Common myeloid progenitor, CD34-positive (primary cell): ENCODE measurements at regions not wholly inside any gene's neighbourhood (a gene's known extent, or its start where the extent isn't known, plus 50 kb on each side); places are given as distances from the start of the nearest gene placed in this dataset.

ENCODE experiments used
- CTCF ChIA-PET: fragments of 350-600 bp; sonication (Branson Sonifier 250); formaldehyde crosslinking; loops from one replicate; lab custom pipeline; 2021; ENCODE audit warnings: antibody characterized with exemption; lab: Charles Lee
- POLR2A ChIA-PET: fragments of 350-600 bp; sonication (Branson Sonifier 250); formaldehyde crosslinking; loops from one replicate; lab custom pipeline; 2021; ENCODE audit warnings: antibody characterized with exemption; lab: Charles Lee
- DNase-seq, 3 donors: peaks; one replicate each; pipeline versions ENCODE4 v3.0.0 to v3.0.0-alpha.2; 2013
- H3K27ac ChIP-seq, 2 experiments: 1 replicate in 1 of 2; 2 replicates in 1 of 2; pipeline ENCODE4 v1.7.0; 2013; ENCODE audit warnings: inconsistent platforms in 2 of 2, low read length in 2 of 2, mild to moderate bottlenecking in 2 of 2, low read depth in 1 of 2, moderate library complexity in 1 of 2; ENCODE audit not compliant: severe bottlenecking in 2 of 2, insufficient read depth in 1 of 2, poor library complexity in 1 of 2
- H3K27me3 ChIP-seq, 5 experiments: replicated peaks in 2 of 5; 1 replicate in 3 of 5; 2 replicates in 2 of 5; pipeline versions ENCODE4 v1.6.1 to v1.7.0; 2013; ENCODE audit warnings: low read length in 4 of 5, mild to moderate bottlenecking in 2 of 5, moderate library complexity in 2 of 5, inconsistent platforms in 1 of 5; ENCODE audit not compliant: insufficient read depth in 5 of 5, control insufficient read depth in 4 of 5
- H3K36me3 ChIP-seq, 4 experiments: 1 replicate in 2 of 4; 2 replicates in 2 of 4; pipeline versions ENCODE4 v1.6.1 to v1.7.0; 2013; ENCODE audit warnings: low read length in 3 of 4, control low read depth in 1 of 4, mild to moderate bottlenecking in 1 of 4; ENCODE audit not compliant: control insufficient read depth in 4 of 4, insufficient read depth in 4 of 4
- H3K4me1 ChIP-seq, 4 experiments: 1 replicate in 3 of 4; 2 replicates in 1 of 4; pipeline versions ENCODE4 v1.6.1 to v1.7.1; 2013; ENCODE audit warnings: low read length in 3 of 4, mild to moderate bottlenecking in 3 of 4, control low read depth in 1 of 4, inconsistent platforms in 1 of 4, moderate library complexity in 1 of 4; ENCODE audit not compliant: control insufficient read depth in 4 of 4, insufficient read depth in 4 of 4; ENCODE audit errors: control extremely low read depth in 1 of 4
- H3K4me3 ChIP-seq, 7 experiments: 1 replicate in 4 of 7; 2 replicates in 3 of 7; pipeline versions ENCODE4 v1.5.1 to v1.7.0; 2013; ENCODE audit warnings: mild to moderate bottlenecking in 7 of 7, low read length in 6 of 7, moderate library complexity in 6 of 7, inconsistent platforms in 2 of 7, low read depth in 2 of 7, control low read depth in 1 of 7; ENCODE audit not compliant: insufficient read depth in 4 of 7, control insufficient read depth in 1 of 7; ENCODE audit errors: extremely low read depth in 1 of 7
- H3K9me3 ChIP-seq, 5 experiments: 1 replicate in 4 of 5; 2 replicates in 1 of 5; pipeline versions ENCODE4 v1.6.1 to v1.7.1; 2013; ENCODE audit warnings: low read length in 4 of 5, mild to moderate bottlenecking in 2 of 5, inconsistent platforms in 1 of 5, low read depth in 1 of 5, moderate library complexity in 1 of 5; ENCODE audit not compliant: control insufficient read depth in 4 of 5, insufficient read depth in 2 of 5; ENCODE audit errors: control extremely low read depth in 1 of 5
- WGBS: methylation state at CpG from one replicate; pipeline ENCODE4 v1.1.5; 2013; ENCODE audit not compliant: insufficient coverage; 5-methylcytosine and 5-hydroxymethylcytosine counted together

DNA sequence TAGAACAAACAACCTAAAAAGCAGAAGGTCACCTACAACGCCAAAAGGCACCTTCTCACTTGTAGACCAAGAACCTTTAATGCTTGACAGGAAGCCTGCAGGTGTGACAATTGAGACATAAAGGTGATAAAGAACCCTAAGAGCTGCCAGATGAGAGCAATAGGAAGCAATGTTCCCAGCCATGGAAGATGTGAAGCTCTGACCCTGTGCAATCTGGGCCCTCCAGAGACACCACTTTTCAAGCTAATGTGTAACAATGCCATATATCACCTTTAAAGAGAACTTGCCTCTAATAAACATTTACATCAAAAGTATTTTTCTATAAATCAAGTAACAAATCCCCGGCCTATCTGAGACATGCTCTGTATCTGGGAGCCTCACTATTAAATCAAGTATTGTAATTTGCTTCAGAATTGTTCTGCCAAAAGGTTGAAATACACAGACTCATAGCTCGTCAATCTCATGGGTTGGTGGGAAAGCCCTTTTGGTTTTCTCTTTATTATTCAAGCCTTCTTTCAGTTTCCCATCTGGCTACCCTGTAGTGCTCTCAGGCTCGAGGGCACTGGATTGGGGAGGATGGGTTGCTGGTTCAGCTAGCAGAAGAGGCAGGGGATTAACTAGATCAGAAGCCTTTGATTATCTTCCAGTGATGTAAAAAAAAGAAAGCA is 368.9 kb downstream of the BUD13 start:
- ChIA-PET CTCF (interaction anchor here (1.3 kb wide), 1 partner anchor 9 kb away, joined by 3 read pairs; no protein-coding TSS in a partner anchor), POLR2A (no interaction called here)
- H3K27ac ChIP-seq, result no peak overlapping the region
- H3K27me3 ChIP-seq, result peaks cover 0 to 10% (median 0%) of the 10 kb centered on the region in 5 experiments
- no peaks in the 10 kb centered on the region for H3K9me3 ChIP-seq
- no peaks in the 10 kb centered on the region for H3K4me1 ChIP-seq
- 72% methylated on average over 3 of the region's 4 CpGs for WGBS
- no peak overlapping the region for H3K4me3 ChIP-seq
- DNase-seq, result no peak
- H3K36me3 ChIP-seq, result no peaks in the 10 kb centered on the region

DNA sequence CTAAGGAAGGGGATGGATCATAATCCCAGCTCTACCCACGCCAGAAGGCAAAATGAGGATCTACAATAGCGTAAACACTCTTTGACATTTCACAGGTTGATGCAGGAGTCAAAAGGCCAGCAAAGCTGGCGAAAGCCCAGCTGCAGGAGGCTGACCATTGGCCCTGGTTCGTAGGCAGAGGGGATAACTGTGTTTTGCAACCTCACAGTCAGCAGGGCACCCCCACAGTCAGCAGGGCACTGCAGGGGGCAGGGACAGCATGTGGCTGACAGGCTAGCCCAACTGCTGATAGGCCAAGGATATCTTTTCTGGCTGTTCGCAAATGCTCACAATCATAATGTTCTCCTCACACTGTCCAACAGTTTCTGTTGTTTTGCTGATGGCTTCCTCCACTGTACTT is 372.7 kb downstream of the BUD13 start:
- Histone ChIP-seq H3K27ac (no peak overlapping the region), H3K4me3 (no peak overlapping the region), H3K36me3 (no peaks in the 10 kb centered on the region), H3K9me3 (no peaks in the 10 kb centered on the region), H3K4me1 (no peaks in the 10 kb centered on the region), H3K27me3 (peaks cover 0 to 10% (median 0%) of the 10 kb centered on the region in 5 experiments)
- DNase-seq, result no peak
- ChIA-PET CTCF (no interaction called here), POLR2A (no interaction called here)
- WGBS, result 89% methylated on average over 4 of the region's 5 CpGs

DNA sequence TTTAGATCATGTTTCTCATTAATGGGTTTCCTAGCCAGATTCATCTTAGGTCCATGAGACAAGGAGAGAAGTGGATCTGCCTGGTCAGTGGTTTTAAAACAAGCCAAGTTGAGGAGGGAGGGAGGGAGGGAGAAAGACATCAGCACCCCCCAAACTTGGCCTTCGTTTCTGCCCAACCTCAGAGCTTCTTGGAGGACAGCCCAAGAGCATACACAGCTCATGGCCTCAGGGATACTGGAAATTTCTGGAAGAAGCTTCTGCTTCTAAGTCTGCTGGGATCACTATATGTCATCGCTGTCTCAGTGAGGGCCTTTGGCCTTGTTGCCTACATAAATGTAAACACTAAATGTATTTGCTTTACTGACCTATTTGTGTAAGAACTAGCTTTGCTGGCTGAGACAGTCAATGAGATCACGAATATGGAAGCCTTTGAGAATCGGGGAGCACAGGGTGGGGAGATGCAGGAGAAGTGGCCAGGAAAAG is 375.1 kb downstream of the BUD13 start:
- no peak for DNase-seq
- Histone ChIP-seq H3K36me3 (no peaks in the 10 kb centered on the region), H3K27ac (no peak overlapping the region), H3K4me1 (no peaks in the 10 kb centered on the region), H3K9me3 (peaks cover 0 to 4% (median 1%) of the 10 kb centered on the region in 5 experiments), H3K27me3 (peaks cover 0 to 2% (median 0%) of the 10 kb centered on the region in 5 experiments), H3K4me3 (no peak overlapping the region)
- ChIA-PET CTCF (interaction anchor here (0.7 kb wide), 1 partner anchor 167 kb away, joined by 3 read pairs; no protein-coding TSS in a partner anchor), POLR2A (no interaction called here)
- WGBS, result 100% methylated on average over 2 of the region's 4 CpGs

DNA sequence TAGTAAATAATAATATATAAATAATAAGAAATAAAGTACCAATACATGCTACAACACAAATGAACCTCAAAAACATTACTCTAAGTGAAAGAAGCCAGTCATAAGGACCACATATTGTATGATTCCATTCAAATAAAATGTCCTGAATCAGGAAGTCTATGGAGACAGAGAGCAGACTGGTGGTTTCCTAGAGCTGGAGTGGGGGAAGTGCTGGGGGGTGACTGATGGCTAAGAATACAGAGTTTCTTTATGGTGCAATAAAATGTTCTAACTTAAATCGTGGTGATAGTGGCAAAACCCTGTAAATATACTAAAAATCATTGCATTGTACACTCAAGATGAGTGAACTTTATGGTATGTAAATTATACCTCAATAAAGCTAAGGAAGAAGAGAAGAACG is 376.5 kb downstream of the BUD13 start:
- Histone ChIP-seq H3K4me3 (no peak overlapping the region), H3K27me3 (peaks cover 0 to 4% (median 2%) of the 10 kb centered on the region in 5 experiments), H3K36me3 (no peaks in the 10 kb centered on the region), H3K9me3 (peaks cover 0 to 4% (median 1%) of the 10 kb centered on the region in 5 experiments), H3K27ac (no peak overlapping the region), H3K4me1 (no peaks in the 10 kb centered on the region)
- no peak for DNase-seq
- WGBS, result 13% methylated on average over 1 of the region's 2 CpGs
- CTCF ChIA-PET, result no interaction called here
- POLR2A ChIA-PET, result no interaction called here

DNA sequence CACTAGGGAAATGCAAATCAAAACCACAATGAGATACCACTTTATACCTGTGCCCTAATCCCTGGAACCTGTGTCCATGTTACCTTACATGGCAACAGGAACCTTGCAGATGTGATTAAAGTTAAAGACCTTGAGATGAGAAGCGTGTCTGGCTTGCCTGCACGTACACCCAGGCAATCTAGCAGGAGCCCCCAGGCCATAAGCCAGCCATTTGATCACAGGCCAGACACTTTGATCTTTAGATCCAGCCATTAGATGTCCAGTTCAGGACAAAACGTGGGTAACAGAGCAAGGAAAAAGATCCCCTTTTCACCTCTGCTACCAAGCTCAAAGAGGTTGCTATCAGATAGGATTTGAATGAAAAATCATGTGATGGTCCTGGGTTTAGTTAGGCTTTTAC is 378.8 kb downstream of the BUD13 start:
- ChIA-PET POLR2A (no interaction called here), CTCF (no interaction called here)
- peaks cover 0 to 4% (median 1%) of the 10 kb centered on the region in 5 experiments for H3K9me3 ChIP-seq
- DNase-seq, result no peak
- H3K36me3 ChIP-seq, result no peaks in the 10 kb centered on the region
- H3K4me1 ChIP-seq, result no peaks in the 10 kb centered on the region
- peaks cover 0 to 2% (median 2%) of the 10 kb centered on the region in 5 experiments for H3K27me3 ChIP-seq
- 91% methylated on average over 2 of the region's 3 CpGs for WGBS
- H3K27ac ChIP-seq, result no peak overlapping the region
- no peak overlapping the region for H3K4me3 ChIP-seq

DNA sequence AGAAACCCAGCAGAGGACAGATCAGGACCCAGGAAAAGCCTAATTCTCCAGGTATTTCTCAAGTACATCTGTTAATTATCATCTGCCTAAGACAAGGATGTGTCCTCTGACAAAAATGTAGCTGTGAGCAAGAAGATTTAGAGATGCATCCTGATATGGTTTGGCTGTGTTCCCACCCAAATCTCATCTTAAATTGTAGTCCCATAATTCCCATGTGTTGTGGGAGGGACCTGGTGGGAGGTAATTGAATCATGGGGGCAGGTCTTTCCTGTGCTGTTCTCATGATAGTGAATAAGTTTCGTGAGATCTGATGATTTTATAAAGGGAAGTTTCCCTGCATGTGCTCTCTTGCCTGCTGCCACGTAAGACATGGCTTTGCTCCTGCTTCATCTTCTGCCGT is 381.8 kb downstream of the BUD13 start:
- no peak for DNase-seq
- POLR2A ChIA-PET, result no interaction called here
- Histone ChIP-seq H3K4me3 (no peak overlapping the region), H3K9me3 (peaks cover 0 to 4% (median 1%) of the 10 kb centered on the region in 5 experiments), H3K4me1 (no peaks in the 10 kb centered on the region), H3K36me3 (no peaks in the 10 kb centered on the region), H3K27ac (no peak overlapping the region), H3K27me3 (peaks cover 0 to 4% (median 2%) of the 10 kb centered on the region in 5 experiments)
- CTCF ChIA-PET, result no interaction called here
- no CpG with 5 or more reads among the region's 3 CpGs for WGBS

DNA sequence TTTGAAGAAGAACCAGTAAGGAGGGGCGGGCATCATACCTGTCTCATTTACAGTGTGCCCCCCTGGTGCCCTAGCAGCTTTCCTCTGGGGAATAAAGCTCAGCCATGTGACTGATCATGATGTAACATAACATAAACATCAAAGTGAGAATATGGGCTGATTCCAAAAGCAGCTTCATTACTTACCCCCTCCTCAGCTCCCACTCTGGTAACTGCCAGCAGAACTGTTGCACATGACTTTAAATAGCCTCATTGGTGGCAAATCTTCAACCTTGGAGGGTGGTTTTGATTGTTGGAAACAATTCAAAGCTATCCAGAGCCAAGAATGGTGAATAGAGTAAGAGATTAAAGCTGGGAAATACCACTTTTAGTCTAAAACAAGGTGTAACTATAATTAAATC is 384.6 kb downstream of the BUD13 start:
- no peaks in the 10 kb centered on the region for H3K9me3 ChIP-seq
- no peaks in the 10 kb centered on the region for H3K4me1 ChIP-seq
- DNase-seq, result no peak
- no peak overlapping the region for H3K27ac ChIP-seq
- WGBS, result no CpG with 5 or more reads among the region's 1 CpG
- H3K4me3 ChIP-seq, result no peak overlapping the region
- ChIA-PET POLR2A (no interaction called here), CTCF (no interaction called here)
- no peaks in the 10 kb centered on the region for H3K36me3 ChIP-seq
- peaks cover 0 to 4% (median 2%) of the 10 kb centered on the region in 5 experiments for H3K27me3 ChIP-seq
